ENCODE measurements at regions not wholly inside any gene's neighbourhood (a gene's known extent, or its start where the extent isn't known, plus 50 kb on each side); places are given as distances from the start of the nearest gene placed in this dataset.

GRCh38 chr6:166719019-166719418 is 92.0 kb upstream of the RPS6KA2 start:
- no peak overlapping the region for H3K4me3 ChIP-seq (ENCODE audit: low read length)
- no peak for DNase-seq (ENCODE audit: low read depth)
- TF ChIP-seq CTCF (conservative IDR thresholded peaks at IDR 0.05; ENCODE audit: low read depth, low read length): no peak

GRCh38 chr6:166718516-166718915 is 91.5 kb upstream of the RPS6KA2 start:
- H3K4me3 ChIP-seq (ENCODE audit: low read length): no peak overlapping the region
- no peak for DNase-seq (ENCODE audit: low read depth)
- no peak for TF ChIP-seq CTCF (conservative IDR thresholded peaks at IDR 0.05; ENCODE audit: low read depth, low read length)

GRCh38 chr6:166716910-166717617 is 90.0 kb upstream of the RPS6KA2 start:
- TF ChIP-seq CTCF (conservative IDR thresholded peaks at IDR 0.05; ENCODE audit: low read depth, low read length): no peak
- no peak overlapping the region for H3K4me3 ChIP-seq (ENCODE audit: low read length)
- no peak for DNase-seq (ENCODE audit: low read depth)

GRCh38 chr6:166715992-166716391 is 88.9 kb upstream of the RPS6KA2 start:
- H3K4me3 ChIP-seq (ENCODE audit: low read length): no peak overlapping the region
- TF ChIP-seq CTCF (conservative IDR thresholded peaks at IDR 0.05; ENCODE audit: low read depth, low read length): no peak
- DNase-seq (ENCODE audit: low read depth): no peak

- no peak for DNase-seq (ENCODE audit: low read depth)
- H3K4me3 ChIP-seq (ENCODE audit: low read length): no peak overlapping the region
- no peak for TF ChIP-seq CTCF (conservative IDR thresholded peaks at IDR 0.05; ENCODE audit: low read depth, low read length)
These were observed 88.0 kb upstream of the RPS6KA2 start for GRCh38 chr6:166715065-166715464.

- H3K4me3 ChIP-seq (ENCODE audit: low read length): no peak overlapping the region
- TF ChIP-seq CTCF (conservative IDR thresholded peaks at IDR 0.05; ENCODE audit: low read depth, low read length): no peak
- no peak for DNase-seq (ENCODE audit: low read depth)
These were observed 87.5 kb upstream of the RPS6KA2 start for GRCh38 chr6:166714581-166714980.

- no peak for TF ChIP-seq CTCF (conservative IDR thresholded peaks at IDR 0.05; ENCODE audit: low read depth, low read length)
- no peak for DNase-seq (ENCODE audit: low read depth)
These were observed 87.1 kb upstream of the RPS6KA2 start for GRCh38 chr6:166714187-166714510.

More at GRCh38 chr6:166714187-166714510, 87.1 kb upstream of the RPS6KA2 start:
- no peak overlapping the region for H3K4me3 ChIP-seq (ENCODE audit: low read length)

Measured in retinal pigment epithelial cell (primary cell).